HG02885 (cell line): ENCODE measurements at regions not wholly inside any gene's neighbourhood (a gene's known extent, or its start where the extent isn't known, plus 50 kb on each side); places are given as distances from the start of the nearest gene placed in this dataset.

ENCODE experiments used
- ATAC-seq: cut with Tn5 transposase; IDR thresholded peaks from one replicate; pipeline ENCODE4 v1.9.1; 2021; ENCODE audit warnings: mild to moderate bottlenecking; ENCODE audit not compliant: unreplicated experiment, poor library complexity

GRCh38 chr20:39523405-39523804, 561.3 kb downstream of the DHX35 start:
- no peak for ATAC-seq

GRCh38 chr20:39518654-39519053, 556.5 kb downstream of the DHX35 start:
- no peak for ATAC-seq

- no peak for ATAC-seq
Measured at GRCh38 chr20:39516964-39517363, 554.8 kb downstream of the DHX35 start.

GRCh38 chr20:39504710-39505094, 542.6 kb downstream of the DHX35 start:
- ATAC-seq: no peak

- ATAC-seq: no peak
Measured at GRCh38 chr20:39503902-39504709, 542.0 kb downstream of the DHX35 start.

GRCh38 chr20:39492223-39492797, 530.2 kb downstream of the DHX35 start:
- no peak for ATAC-seq

- ATAC-seq: no peak
Measured at GRCh38 chr20:39491711-39492110, 529.6 kb downstream of the DHX35 start.

GRCh38 chr20:39489986-39490560, 527.9 kb downstream of the DHX35 start:
- ATAC-seq: no peak

- no peak for ATAC-seq
Measured at GRCh38 chr20:39480276-39481043, 518.3 kb downstream of the DHX35 start.

- ATAC-seq: no peak
Measured at GRCh38 chr20:39479196-39479810, 517.2 kb downstream of the DHX35 start.

GRCh38 chr20:39474879-39475278, 512.7 kb downstream of the DHX35 start:
- ATAC-seq: no peak

GRCh38 chr20:39473536-39473935, 511.4 kb downstream of the DHX35 start:
- no peak for ATAC-seq

GRCh38 chr20:39468703-39469102, 506.6 kb downstream of the DHX35 start:
- no peak for ATAC-seq

- no peak for ATAC-seq
Measured at GRCh38 chr20:39464238-39464637, 502.1 kb downstream of the DHX35 start.

GRCh38 chr20:39462416-39462945, 500.3 kb downstream of the DHX35 start:
- no peak for ATAC-seq

GRCh38 chr20:39458452-39458851, 496.3 kb downstream of the DHX35 start:
- no peak for ATAC-seq

GRCh38 chr20:39453890-39454289, 491.7 kb downstream of the DHX35 start:
- no peak for ATAC-seq

- no peak for ATAC-seq
Measured at GRCh38 chr20:39452583-39453340, 490.6 kb downstream of the DHX35 start.

GRCh38 chr20:39451386-39451785, 489.2 kb downstream of the DHX35 start:
- ATAC-seq: no peak

GRCh38 chr20:39446397-39446796, 484.3 kb downstream of the DHX35 start:
- no peak for ATAC-seq
